ENCODE measurements at regions not wholly inside any gene's neighbourhood (a gene's known extent, or its start where the extent isn't known, plus 50 kb on each side); places are given as distances from the start of the nearest gene placed in this dataset.

DNA sequence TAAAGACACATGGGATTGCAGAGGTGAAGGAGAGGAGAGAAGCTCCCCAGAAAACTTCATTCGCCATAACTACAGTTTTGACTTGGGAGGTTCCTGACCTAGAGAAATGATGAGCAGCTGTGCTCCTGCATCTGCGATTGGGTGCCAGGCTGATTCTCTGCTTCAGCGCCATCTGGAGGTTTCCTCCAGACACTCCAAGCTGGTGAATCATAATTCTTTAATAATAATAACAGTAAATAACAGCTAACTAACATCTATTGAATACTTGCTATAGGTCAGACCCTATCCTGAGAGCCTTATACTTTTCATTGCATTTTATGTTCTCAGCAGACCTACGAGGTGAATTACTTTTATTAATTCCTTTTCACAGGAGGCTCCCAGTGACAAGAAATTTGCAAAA is 575.8 kb downstream of the TOX3 start:
- Histone ChIP-seq H3K9me3 (ENCODE audit: control insufficient read depth, low read length) (no peaks in the 10 kb centered on the region), H3K36me3 (ENCODE audit: control insufficient read depth, insufficient read depth, low read length) (no peaks in the 10 kb centered on the region), H3K4me3 (ENCODE audit: insufficient read depth, low read depth, low read length) (no peak overlapping the region), H3K4me1 (ENCODE audit: control insufficient read depth, insufficient read depth, low read length) (no peaks in the 10 kb centered on the region), H3K27me3 (ENCODE audit: control insufficient read depth, insufficient read depth, low read length, poor library complexity, severe bottlenecking) (no peaks in the 10 kb centered on the region), H3K27ac (ENCODE audit: insufficient read depth, low read depth, low read length, poor library complexity, severe bottlenecking) (no peak overlapping the region)
- WGBS, 2 experiments, result 44 to 46% methylated on average over 4 of the region's 4 CpGs

DNA sequence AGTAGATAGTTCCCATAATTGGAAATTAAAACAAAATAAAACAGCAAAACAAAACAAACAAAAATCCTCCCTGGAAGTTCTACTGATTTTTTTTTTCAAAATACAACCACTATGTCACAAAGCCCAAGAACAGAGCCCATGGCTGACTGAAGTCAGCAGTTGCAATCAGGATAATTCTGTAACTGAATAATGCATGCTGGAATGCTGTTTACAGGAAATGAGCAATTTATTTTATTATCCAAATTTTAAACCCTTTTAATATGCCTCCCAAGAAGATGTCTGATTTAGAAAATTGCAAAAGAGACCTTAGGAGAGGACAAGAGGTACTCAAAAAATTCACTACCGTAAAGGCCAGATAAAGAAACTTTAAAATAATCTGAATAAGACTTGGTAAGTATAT is 578.2 kb downstream of the TOX3 start:
- no peak overlapping the region for H3K4me3 ChIP-seq (ENCODE audit: insufficient read depth, low read depth, low read length)

DNA sequence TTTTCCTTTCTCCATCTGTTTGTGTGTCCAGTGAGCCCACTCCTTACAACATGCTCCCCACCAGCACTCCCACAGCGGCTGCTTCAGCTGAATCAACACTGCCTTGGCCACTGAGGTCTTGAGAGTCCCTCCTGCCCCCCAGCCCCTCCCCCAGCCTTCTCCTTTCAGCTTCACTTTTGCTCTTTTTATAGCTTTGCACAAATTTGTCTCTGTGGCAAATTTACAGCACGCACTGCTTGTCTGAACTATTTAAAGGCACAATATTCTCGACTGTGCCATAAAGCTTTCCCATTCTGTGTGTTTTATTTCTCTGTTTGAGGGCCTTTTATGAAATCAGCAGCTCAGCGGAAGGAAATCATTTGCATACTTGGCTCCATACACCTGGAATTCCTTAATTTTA is 579.3 kb downstream of the TOX3 start:
- WGBS, 2 experiments, result 89 to 90% methylated on average over 4 of the region's 4 CpGs
- Histone ChIP-seq H3K4me1 (ENCODE audit: control insufficient read depth, insufficient read depth, low read length) (no peaks in the 10 kb centered on the region), H3K4me3 (ENCODE audit: insufficient read depth, low read depth, low read length) (no peak overlapping the region), H3K27me3 (ENCODE audit: control insufficient read depth, insufficient read depth, low read length, poor library complexity, severe bottlenecking) (no peaks in the 10 kb centered on the region), H3K9me3 (ENCODE audit: control insufficient read depth, low read length) (no peaks in the 10 kb centered on the region), H3K27ac (ENCODE audit: insufficient read depth, low read depth, low read length, poor library complexity, severe bottlenecking) (no peak overlapping the region), H3K36me3 (ENCODE audit: control insufficient read depth, insufficient read depth, low read length) (no peaks in the 10 kb centered on the region)

More for the DNA sequence above, 578.2 kb downstream of the TOX3 start:
- WGBS, 2 experiments, result 100% methylated on average over 1 of the region's 1 CpG; no CpG with 5 or more reads in 1 of the 2 experiments
- Histone ChIP-seq H3K9me3 (ENCODE audit: control insufficient read depth, low read length) (no peaks in the 10 kb centered on the region), H3K27ac (ENCODE audit: insufficient read depth, low read depth, low read length, poor library complexity, severe bottlenecking) (no peak overlapping the region), H3K27me3 (ENCODE audit: control insufficient read depth, insufficient read depth, low read length, poor library complexity, severe bottlenecking) (no peaks in the 10 kb centered on the region), H3K4me1 (ENCODE audit: control insufficient read depth, insufficient read depth, low read length) (no peaks in the 10 kb centered on the region), H3K36me3 (ENCODE audit: control insufficient read depth, insufficient read depth, low read length) (no peaks in the 10 kb centered on the region)

DNA sequence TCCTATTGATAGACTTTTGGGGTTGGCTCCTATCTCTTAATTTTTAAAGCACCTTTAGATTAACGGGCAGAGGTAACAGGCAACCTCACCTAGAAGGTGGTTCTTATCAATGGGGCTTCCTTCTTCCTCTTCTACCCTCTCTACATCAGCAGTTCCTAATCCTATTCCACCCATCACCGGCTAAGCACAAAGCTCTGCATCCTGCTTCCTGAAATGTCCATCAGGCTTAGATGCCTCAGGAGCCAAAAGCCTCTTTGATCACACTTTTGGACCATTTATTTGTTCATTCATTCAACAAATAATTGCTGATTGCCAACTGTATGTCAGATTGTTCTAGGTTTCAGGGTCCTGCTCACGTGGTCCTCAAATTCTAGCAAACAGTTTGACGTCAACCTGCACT is 586.0 kb downstream of the TOX3 start:
- Histone ChIP-seq H3K27me3 (ENCODE audit: control insufficient read depth, insufficient read depth, low read length, poor library complexity, severe bottlenecking) (no peaks in the 10 kb centered on the region), H3K4me1 (ENCODE audit: control insufficient read depth, insufficient read depth, low read length) (no peaks in the 10 kb centered on the region), H3K36me3 (ENCODE audit: control insufficient read depth, insufficient read depth, low read length) (no peaks in the 10 kb centered on the region), H3K4me3 (ENCODE audit: insufficient read depth, low read depth, low read length) (no peak overlapping the region), H3K27ac (ENCODE audit: insufficient read depth, low read depth, low read length, poor library complexity, severe bottlenecking) (no peak overlapping the region), H3K9me3 (ENCODE audit: control insufficient read depth, low read length) (no peaks in the 10 kb centered on the region)
- 85 to 91% methylated on average over 4 of the region's 4 CpGs for WGBS, 2 experiments

DNA sequence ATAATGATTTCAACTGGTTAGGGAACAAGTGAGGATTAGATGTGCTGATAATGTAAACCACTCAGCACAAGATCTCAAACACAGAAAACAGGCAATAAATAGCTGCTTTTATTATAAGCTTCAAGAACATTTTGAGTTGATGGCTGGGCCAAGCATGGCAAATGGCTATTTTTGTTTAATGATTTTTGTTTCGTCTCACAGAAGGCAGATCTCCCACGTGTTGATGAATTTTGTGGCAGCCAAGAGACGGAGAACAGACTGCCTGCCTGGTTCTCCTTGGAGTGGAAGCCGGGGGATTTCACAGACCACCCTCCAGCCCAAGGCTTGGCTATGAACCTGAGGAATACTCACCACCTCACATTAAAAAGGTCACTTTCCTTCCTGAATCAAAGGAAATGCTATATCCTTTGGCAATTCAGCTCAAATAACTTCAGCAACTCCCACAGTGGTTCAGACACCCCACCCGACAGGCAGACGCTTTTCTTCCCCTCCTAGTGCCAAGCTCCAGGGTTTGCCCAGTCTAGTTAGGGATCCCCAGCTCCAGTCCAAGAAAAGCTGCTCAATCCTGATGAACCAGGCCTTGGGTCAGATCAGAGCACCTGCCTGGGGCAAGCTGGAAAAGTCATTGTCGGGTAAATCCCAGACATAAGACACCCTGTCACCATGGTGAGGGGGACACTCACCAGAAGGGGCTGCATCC is 593.5 kb downstream of the TOX3 start:
- no peak overlapping the region for H3K27ac ChIP-seq (ENCODE audit: insufficient read depth, low read depth, low read length, poor library complexity, severe bottlenecking)
- H3K4me1 ChIP-seq (ENCODE audit: control insufficient read depth, insufficient read depth, low read length), result peaks cover 8% of the 10 kb centered on the region
- H3K27me3 ChIP-seq (ENCODE audit: control insufficient read depth, insufficient read depth, low read length, poor library complexity, severe bottlenecking), result no peaks in the 10 kb centered on the region
- H3K4me3 ChIP-seq (ENCODE audit: insufficient read depth, low read depth, low read length), result no peak overlapping the region
- no peaks in the 10 kb centered on the region for H3K9me3 ChIP-seq (ENCODE audit: control insufficient read depth, low read length)
- WGBS, 2 experiments, result 88 to 93% methylated on average over 7 of the region's 7 CpGs
- no peaks in the 10 kb centered on the region for H3K36me3 ChIP-seq (ENCODE audit: control insufficient read depth, insufficient read depth, low read length)

DNA sequence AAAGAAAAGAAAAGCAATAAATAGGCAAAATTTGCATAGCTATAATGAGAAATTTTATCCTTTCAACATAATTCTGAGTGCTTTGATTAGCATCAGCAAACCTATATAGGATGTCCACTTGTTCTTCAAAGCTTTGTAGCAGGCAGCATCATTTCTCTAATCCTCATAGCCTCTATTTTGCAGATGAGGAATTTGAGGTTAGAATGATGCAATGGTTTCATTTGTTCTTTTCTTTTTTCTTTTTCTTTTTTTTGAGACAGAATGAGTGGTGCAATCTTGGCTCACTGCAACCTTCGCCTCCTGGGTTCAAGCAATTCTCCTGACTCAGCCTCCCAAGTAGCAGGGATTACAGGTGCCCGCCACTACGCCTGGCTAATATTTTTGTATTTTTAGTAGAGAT is 594.4 kb downstream of the TOX3 start:
- Histone ChIP-seq H3K9me3 (ENCODE audit: control insufficient read depth, low read length) (no peaks in the 10 kb centered on the region), H3K36me3 (ENCODE audit: control insufficient read depth, insufficient read depth, low read length) (no peaks in the 10 kb centered on the region)
- 84 to 97% methylated on average over 3 of the region's 3 CpGs for WGBS, 2 experiments

DNA sequence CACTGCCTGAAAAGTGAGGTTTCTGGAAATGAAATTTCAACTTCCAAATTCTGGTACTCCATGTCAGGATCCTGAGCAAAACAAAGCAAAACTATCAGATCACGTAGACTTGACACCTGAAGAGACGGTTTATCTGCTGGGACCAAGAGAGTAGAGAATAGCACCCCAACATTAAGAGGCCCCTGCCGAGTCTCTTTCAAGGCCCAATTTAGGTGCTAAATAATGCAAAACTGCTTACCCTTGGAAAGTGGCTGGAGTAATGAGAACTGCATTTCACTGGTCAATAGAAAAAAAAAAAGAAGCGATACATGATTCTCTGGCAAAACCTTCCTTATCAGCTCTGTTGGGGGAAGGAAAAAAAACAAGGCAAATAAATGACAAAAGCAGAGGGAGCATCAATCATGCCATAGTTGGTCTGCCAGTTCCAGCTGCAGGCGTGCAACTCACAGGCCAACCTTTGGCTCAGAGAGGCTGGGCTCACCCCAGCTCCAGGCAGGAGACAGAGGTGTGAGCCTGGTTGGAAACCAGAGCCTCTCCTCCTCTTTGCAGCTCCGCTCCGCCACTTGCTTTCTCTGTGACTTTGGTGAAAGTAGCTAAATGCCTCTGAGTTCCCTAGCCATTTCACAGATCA is 595.2 kb downstream of the TOX3 start:
- 42 to 44% methylated on average over 7 of the region's 7 CpGs for WGBS, 2 experiments
- Histone ChIP-seq H3K9me3 (ENCODE audit: control insufficient read depth, low read length) (no peaks in the 10 kb centered on the region), H3K4me3 (ENCODE audit: insufficient read depth, low read depth, low read length) (no peak overlapping the region), H3K27me3 (ENCODE audit: control insufficient read depth, insufficient read depth, low read length, poor library complexity, severe bottlenecking) (no peaks in the 10 kb centered on the region), H3K36me3 (ENCODE audit: control insufficient read depth, insufficient read depth, low read length) (no peaks in the 10 kb centered on the region), H3K4me1 (ENCODE audit: control insufficient read depth, insufficient read depth, low read length) (peaks cover 8% of the 10 kb centered on the region), H3K27ac (ENCODE audit: insufficient read depth, low read depth, low read length, poor library complexity, severe bottlenecking) (no peak overlapping the region)

More for the DNA sequence above, 594.4 kb downstream of the TOX3 start:
- no peaks in the 10 kb centered on the region for H3K27me3 ChIP-seq (ENCODE audit: control insufficient read depth, insufficient read depth, low read length, poor library complexity, severe bottlenecking)
- H3K4me1 ChIP-seq (ENCODE audit: control insufficient read depth, insufficient read depth, low read length), result peaks cover 8% of the 10 kb centered on the region
- H3K27ac ChIP-seq (ENCODE audit: insufficient read depth, low read depth, low read length, poor library complexity, severe bottlenecking), result no peak overlapping the region
- H3K4me3 ChIP-seq (ENCODE audit: insufficient read depth, low read depth, low read length), result no peak overlapping the region

DNA sequence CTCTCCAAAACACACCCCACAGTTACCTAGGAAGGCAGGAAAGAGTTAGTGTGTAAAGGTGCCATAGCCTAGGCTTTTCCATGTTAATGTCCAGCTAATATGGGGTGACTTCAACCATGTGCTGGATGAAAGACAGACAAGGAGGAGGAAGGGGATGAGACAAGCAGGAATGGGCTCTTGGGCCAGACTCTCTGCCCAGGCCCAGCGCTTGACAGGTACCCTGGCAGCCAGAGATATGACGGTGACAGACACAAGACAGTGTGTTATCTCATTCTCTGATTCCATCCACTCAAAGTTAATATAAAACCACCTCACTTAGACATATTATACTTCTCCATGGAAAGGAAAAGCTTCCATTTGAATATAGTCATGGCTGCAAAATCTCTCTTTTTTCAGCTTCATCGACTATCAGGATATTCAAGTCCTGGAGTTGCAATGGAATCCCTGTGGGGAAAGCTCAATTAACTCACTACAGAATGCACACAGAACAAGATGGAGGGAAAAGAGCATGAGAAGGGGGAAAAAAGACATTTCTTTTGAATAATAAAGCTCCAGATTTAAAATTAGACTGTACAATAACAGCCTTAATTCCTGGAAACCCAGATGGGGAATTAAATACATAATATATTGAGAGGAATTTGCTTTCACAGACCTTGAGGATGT is 596.7 kb downstream of the TOX3 start:
- Histone ChIP-seq H3K4me1 (ENCODE audit: control insufficient read depth, insufficient read depth, low read length) (peaks cover 8% of the 10 kb centered on the region), H3K27ac (ENCODE audit: insufficient read depth, low read depth, low read length, poor library complexity, severe bottlenecking) (no peak overlapping the region), H3K36me3 (ENCODE audit: control insufficient read depth, insufficient read depth, low read length) (no peaks in the 10 kb centered on the region), H3K9me3 (ENCODE audit: control insufficient read depth, low read length) (no peaks in the 10 kb centered on the region), H3K4me3 (ENCODE audit: insufficient read depth, low read depth, low read length) (no peak overlapping the region), H3K27me3 (ENCODE audit: control insufficient read depth, insufficient read depth, low read length, poor library complexity, severe bottlenecking) (no peaks in the 10 kb centered on the region)
- 88 to 94% methylated on average over 3 of the region's 3 CpGs for WGBS, 2 experiments

DNA sequence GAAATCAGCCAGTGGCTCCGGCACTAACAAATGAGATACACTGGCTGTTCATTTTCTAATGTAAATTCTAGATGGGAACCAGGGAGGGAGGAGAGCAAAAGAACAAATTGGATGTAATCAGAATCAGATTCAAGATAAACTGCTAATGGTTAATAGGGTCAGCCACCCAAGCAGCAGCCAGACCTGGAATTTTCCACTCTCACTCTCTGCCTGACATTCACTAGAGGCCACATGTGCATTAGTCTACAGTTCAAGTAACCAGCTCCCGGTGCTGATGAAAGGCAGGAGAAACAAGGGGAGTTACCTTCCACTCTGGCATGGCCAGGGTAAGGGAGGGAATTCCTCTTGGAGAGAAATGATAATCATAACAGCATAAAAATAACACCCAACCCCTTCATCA is 597.7 kb downstream of the TOX3 start:
- H3K4me3 ChIP-seq (ENCODE audit: insufficient read depth, low read depth, low read length), result no peak overlapping the region

DNA sequence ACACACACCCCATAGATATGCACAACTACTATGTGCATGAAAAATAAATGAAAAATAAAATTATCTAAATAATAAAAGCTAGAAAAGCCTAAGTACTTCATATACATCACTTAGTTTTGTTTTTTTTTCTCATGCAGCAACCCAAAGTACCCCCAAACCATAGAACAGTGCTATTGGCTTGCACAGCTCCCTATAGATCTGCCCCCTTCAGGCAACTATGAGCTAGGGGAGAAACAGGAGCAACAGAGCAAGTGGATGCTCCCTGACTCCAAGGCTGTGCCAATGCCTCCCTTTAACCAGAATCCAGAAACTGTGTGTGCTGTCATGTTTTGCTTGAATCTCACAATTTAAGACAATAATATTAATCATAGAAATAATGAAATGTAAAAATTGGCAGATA is 605.5 kb downstream of the TOX3 start:
- no peak overlapping the region for H3K27ac ChIP-seq (ENCODE audit: insufficient read depth, low read depth, low read length, poor library complexity, severe bottlenecking)
- H3K4me1 ChIP-seq (ENCODE audit: control insufficient read depth, insufficient read depth, low read length), result peaks cover 8% of the 10 kb centered on the region

More for the DNA sequence above, 597.7 kb downstream of the TOX3 start:
- Histone ChIP-seq H3K27me3 (ENCODE audit: control insufficient read depth, insufficient read depth, low read length, poor library complexity, severe bottlenecking) (no peaks in the 10 kb centered on the region), H3K9me3 (ENCODE audit: control insufficient read depth, low read length) (no peaks in the 10 kb centered on the region), H3K27ac (ENCODE audit: insufficient read depth, low read depth, low read length, poor library complexity, severe bottlenecking) (no peak overlapping the region), H3K36me3 (ENCODE audit: control insufficient read depth, insufficient read depth, low read length) (no peaks in the 10 kb centered on the region), H3K4me1 (ENCODE audit: control insufficient read depth, insufficient read depth, low read length) (peaks cover 8% of the 10 kb centered on the region)
- WGBS, 2 experiments, result 75 to 96% methylated on average over 1 to 2 of the region's 2 CpGs

More for the DNA sequence above, 605.5 kb downstream of the TOX3 start:
- Histone ChIP-seq H3K36me3 (ENCODE audit: control insufficient read depth, insufficient read depth, low read length) (no peaks in the 10 kb centered on the region), H3K27me3 (ENCODE audit: control insufficient read depth, insufficient read depth, low read length, poor library complexity, severe bottlenecking) (no peaks in the 10 kb centered on the region), H3K4me3 (ENCODE audit: insufficient read depth, low read depth, low read length) (no peak overlapping the region), H3K9me3 (ENCODE audit: control insufficient read depth, low read length) (no peaks in the 10 kb centered on the region)
